ENCODE measurements at regions not wholly inside any gene's neighbourhood (a gene's known extent, or its start where the extent isn't known, plus 50 kb on each side); places are given as distances from the start of the nearest gene placed in this dataset.
"Not testable (repeated sequence)": the region's sequence is repeated elsewhere in the genome, so short reads cannot be mapped to it uniquely, and the experiment has no call there.

- no peak for DNase-seq (ENCODE audit: low read depth)
These were observed 248.6 kb downstream of the SP3 start for GRCh38 chr2:173716458-173717052.

GRCh38 chr2:173719471-173719870 lies 245.7 kb downstream of the SP3 start:
- no peak for DNase-seq (ENCODE audit: low read depth)

GRCh38 chr2:173720306-173720705 lies 244.9 kb downstream of the SP3 start:
- DNase-seq (ENCODE audit: low read depth): peak; percentile 50

GRCh38 chr2:173734797-173735196 lies 230.4 kb downstream of the SP3 start:
- no peak for DNase-seq (ENCODE audit: low read depth)

GRCh38 chr2:173737954-173738575 lies 227.1 kb downstream of the SP3 start:
- not testable (repeated sequence) for DNase-seq (ENCODE audit: low read depth)

GRCh38 chr2:173739006-173739405 lies 226.2 kb downstream of the SP3 start:
- DNase-seq (ENCODE audit: low read depth): no peak

GRCh38 chr2:173740639-173741038 lies 224.5 kb downstream of the SP3 start:
- DNase-seq (ENCODE audit: low read depth): no peak

GRCh38 chr2:173741759-173742158 lies 223.4 kb downstream of the SP3 start:
- no peak for DNase-seq (ENCODE audit: low read depth)

- no peak for DNase-seq (ENCODE audit: low read depth)
These were observed 218.1 kb downstream of the SP3 start for GRCh38 chr2:173747035-173747434.

- DNase-seq (ENCODE audit: low read depth): peak; percentile 45
These were observed 215.9 kb downstream of the SP3 start for GRCh38 chr2:173749315-173749714.

GRCh38 chr2:173750353-173750801 lies 214.8 kb downstream of the SP3 start:
- peak; percentile 15 for DNase-seq (ENCODE audit: low read depth)

GRCh38 chr2:173750831-173751230 lies 214.3 kb downstream of the SP3 start:
- DNase-seq (ENCODE audit: low read depth): no peak

- DNase-seq (ENCODE audit: low read depth): no peak
These were observed 213.8 kb downstream of the SP3 start for GRCh38 chr2:173751245-173751975.

GRCh38 chr2:173752152-173752551 lies 213.0 kb downstream of the SP3 start:
- peak; percentile 12 for DNase-seq (ENCODE audit: low read depth)

- no peak for DNase-seq (ENCODE audit: low read depth)
These were observed 211.7 kb downstream of the SP3 start for GRCh38 chr2:173753441-173753840.

- no peak for DNase-seq (ENCODE audit: low read depth)
These were observed 211.0 kb downstream of the SP3 start for GRCh38 chr2:173754165-173754564.

GRCh38 chr2:173754837-173755236 lies 210.3 kb downstream of the SP3 start:
- no peak for DNase-seq (ENCODE audit: low read depth)

- no peak for DNase-seq (ENCODE audit: low read depth)
These were observed 209.4 kb downstream of the SP3 start for GRCh38 chr2:173755798-173756197.

GRCh38 chr2:173759959-173760358 lies 205.2 kb downstream of the SP3 start:
- no peak for DNase-seq (ENCODE audit: low read depth)

GRCh38 chr2:173760553-173760952 lies 204.6 kb downstream of the SP3 start:
- no peak for DNase-seq (ENCODE audit: low read depth)

GRCh38 chr2:173761603-173762119 lies 203.5 kb downstream of the SP3 start:
- no peak for DNase-seq (ENCODE audit: low read depth)

- DNase-seq (ENCODE audit: low read depth): no peak
These were observed 203.0 kb downstream of the SP3 start for GRCh38 chr2:173762221-173762620.

GRCh38 chr2:173762864-173763263 lies 202.3 kb downstream of the SP3 start:
- DNase-seq (ENCODE audit: low read depth): no peak
